ENCODE measurements at regions not wholly inside any gene's neighbourhood (a gene's known extent, or its start where the extent isn't known, plus 50 kb on each side); places are given as distances from the start of the nearest gene placed in this dataset.
"Not testable (repeated sequence)": the region's sequence is repeated elsewhere in the genome, so short reads cannot be mapped to it uniquely, and the experiment has no call there.

DNA sequence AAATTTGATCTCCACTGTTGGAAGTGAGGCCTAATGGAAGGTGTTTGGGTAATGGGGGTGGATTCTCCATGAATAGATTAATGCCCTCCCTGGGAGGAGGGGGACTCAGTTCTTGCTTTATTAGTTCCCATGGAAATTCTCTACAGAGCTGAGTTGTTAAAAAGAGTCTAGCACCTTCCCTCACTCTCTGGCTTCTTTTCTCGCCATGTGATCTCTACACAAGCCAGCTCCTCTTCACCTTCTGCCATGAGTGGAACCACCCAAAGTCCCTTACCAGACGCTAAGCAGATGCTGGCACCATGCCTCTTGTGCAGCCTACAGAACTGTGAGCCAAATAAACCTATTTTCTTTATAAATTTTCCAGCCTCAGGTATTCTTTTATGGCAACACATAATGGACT, 465.8 kb upstream of the ANO5 start:
- DNase-seq, result no peak

DNA sequence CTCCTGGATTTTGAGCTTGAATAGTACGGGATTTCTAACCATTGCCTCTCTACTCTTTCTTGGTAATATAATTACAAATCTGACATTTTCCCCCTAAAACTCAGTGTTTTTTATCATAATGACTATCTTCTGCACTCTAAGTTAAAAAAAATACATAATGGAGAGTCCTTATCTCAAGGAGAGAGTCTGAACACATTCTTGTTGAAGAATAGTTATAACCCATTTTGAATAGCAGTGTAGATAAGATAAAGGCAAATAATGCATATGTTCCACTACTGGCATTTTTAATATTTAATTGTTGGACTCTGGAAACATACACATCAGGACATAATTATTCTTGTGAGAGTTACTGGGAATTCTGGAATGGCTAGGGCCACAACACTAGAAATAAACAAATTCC, 456.5 kb upstream of the ANO5 start:
- DNase-seq, result no peak

- DNase-seq, result not testable (repeated sequence)
These were observed 440.2 kb upstream of the ANO5 start for GRCh38 chr11:21752475-21753243.

DNA sequence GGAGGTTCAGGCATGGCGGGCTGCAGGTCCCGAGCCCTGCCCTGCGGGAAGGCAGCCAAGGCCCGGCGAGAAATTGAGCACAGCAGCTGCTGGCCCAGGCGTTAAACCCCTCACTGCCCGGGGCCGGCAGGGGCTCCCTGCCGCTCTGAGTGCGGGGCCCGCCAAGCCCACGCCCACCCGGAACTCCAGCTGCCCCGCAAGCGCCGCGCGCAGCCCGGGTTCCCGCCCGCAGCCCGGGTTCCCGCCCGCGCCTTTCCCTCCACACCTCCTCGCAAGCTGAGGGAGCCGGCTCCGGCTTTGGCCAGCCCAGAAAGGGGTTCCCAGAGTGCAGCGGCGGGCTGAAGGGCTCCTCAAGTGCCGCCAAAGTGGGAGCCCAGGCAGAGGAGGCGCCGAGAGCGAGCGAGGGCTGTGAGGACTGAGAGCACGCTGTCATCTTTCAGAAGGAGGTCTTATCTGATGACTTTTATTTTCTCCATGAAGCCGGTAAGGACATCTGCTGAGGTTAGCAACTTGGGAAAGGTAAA, 439.6 kb upstream of the ANO5 start:
- not testable (repeated sequence) for DNase-seq

DNA sequence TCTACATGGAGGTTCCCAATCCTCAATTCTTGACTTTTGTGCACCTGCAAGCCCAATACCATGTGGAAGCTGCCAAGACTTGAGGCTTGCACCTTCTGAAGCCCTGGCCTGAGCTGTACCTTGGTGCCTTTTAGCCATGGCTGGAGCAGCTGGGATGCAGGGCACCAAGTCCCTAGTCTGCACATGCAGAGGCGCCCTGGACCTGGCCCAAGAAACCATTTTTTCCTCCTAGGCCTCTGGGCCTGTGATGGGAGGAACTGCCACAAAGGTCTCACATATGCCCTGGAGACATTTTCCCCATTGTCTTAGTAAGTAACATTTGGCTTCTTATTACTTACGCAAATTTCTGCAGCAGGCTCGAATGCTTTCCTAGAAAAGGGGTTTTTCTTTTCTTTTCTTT, 431.9 kb upstream of the ANO5 start:
- DNase-seq, result no peak

DNA sequence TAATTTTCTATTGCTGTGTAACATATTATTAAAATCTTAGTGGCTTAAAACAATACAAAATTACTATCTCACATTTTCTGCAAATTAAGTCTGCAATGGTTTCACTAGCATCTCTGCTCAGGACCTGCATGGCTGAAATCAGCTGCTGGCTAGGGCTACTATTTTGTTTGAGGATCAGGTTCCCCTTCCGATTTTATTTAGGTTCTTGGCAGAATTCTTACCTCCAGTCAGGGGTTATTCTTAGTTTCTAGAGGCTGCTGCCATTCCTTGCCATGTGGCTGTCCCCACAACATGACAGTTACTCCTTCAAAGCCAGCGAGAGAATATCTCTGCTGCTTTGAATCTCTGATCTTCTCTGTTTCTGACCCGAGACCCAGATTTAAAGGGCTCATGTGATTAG, 424.5 kb upstream of the ANO5 start:
- no peak for DNase-seq

DNA sequence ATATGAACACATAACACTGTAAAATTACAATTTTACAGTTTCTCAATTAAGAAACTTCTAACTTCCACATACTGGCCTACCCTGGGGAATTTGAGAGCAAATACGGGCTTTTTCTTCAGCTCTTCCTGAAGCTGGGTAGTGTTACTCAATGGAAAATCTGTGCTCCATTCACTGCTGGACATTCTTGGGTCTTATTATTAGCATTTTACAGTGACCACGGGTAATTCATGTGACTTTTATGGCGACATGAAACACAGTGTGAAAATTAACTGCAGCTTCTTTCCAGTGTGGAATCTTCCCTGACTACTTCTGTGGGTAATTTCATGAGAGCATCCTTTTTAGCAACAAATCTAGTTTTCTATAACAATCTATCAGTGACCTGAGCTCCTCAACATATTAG, 423.7 kb upstream of the ANO5 start:
- DNase-seq, result no peak

- no peak for DNase-seq
These were observed 421.8 kb upstream of the ANO5 start for GRCh38 chr11:21771097-21771496.

DNA sequence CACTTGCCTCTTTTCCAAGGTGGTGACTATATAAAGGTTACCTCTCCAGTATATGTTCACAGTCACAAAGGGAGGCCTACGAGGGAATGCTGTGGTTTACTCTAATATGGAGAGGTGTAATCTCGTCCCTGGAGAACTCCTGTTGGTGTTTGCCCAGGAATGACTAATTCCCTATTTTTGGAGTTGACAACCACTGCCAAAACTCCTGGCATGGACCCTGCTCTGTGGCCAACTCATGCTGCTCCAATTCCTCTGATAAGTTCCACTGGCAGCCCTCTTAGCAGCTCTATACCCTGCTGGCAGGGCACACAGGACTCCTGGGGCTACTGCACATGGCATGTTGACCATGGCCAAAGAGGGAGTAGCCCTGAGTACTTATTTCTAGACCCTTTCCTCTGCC, 418.7 kb upstream of the ANO5 start:
- no peak for DNase-seq

DNA sequence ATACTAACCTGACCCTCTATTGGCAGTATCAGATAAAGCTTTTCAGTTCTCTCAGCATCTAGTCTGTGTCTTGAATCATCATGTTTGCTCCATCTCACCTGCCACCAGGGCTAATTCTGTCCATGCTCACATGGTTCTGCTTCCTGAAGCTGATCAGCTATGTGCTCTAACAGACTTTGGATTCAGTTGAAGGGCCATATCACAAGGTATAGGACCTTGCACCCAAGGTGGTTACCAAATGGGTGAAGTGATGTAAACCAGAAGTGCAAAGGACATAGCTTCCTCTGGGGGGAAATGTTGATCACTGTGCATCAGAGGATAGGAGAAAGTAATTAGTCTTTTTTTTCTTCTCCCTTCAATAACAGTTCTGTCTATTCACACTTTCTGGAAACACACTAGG, 417.0 kb upstream of the ANO5 start:
- DNase-seq, result no peak

DNA sequence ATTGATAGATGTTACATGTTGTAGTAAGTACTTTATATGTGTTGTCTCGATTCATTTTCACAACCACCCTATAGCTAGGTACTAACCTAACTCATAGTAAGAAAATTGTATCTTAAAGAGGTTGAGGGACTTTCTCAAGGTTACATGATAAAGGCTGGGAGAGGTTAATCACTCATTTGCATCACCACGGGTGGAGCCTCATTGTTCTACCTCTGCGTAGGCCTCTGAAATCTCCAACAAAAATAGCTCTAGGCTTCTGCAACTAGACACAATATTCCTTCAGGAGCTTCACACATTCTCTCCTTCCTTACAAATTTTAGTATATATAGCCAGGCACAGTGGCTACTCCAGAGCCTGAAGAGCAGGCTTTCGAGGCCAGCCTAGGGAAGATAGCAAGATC, 408.9 kb upstream of the ANO5 start:
- no peak for DNase-seq

GRCh38 chr11:21785351-21785750, 407.5 kb upstream of the ANO5 start:
- DNase-seq, result no peak

- no peak for DNase-seq
These were observed 398.6 kb upstream of the ANO5 start for GRCh38 chr11:21794306-21794705.

DNA sequence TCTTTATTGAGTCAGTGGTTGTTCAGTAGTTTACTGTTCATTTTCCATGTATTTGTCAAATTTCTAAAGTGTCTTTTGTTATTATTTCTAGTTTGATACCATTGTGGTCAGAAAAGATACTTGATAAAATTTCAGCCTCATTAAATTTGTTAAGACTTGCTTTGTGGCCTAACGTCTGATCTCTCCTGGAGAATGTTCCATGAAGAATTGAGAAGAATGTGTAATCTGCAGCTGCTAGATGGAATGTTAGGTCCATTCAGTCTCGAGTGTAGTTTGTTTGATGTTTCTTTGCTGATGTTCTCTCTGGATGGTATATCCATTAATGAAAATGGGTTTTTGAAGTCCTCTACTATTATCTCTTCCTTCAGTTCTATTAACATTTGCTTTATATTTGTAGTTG, 394.7 kb upstream of the ANO5 start:
- DNase-seq, result no peak

DNA sequence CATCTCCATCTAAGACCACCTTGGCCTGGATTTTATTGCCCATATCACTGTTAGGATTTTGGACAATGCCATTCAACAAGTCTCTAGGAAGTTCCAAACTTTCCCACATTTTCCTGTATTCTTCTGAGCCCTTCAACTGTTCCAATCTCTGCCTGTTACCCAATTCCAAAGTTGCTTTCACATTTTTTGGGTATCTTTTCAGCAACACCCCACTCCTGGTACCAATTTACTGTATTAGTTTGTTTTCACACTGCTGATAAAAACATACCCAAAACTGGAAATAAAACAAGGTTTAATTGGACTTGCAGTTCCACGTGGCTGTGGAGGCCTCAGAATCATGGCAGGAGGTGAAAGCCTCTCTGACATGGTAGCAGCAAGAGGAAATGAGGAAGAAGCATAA, 388.4 kb upstream of the ANO5 start:
- DNase-seq, result not testable (repeated sequence)

GRCh38 chr11:21806508-21806907, 386.4 kb upstream of the ANO5 start:
- no peak for DNase-seq

DNA sequence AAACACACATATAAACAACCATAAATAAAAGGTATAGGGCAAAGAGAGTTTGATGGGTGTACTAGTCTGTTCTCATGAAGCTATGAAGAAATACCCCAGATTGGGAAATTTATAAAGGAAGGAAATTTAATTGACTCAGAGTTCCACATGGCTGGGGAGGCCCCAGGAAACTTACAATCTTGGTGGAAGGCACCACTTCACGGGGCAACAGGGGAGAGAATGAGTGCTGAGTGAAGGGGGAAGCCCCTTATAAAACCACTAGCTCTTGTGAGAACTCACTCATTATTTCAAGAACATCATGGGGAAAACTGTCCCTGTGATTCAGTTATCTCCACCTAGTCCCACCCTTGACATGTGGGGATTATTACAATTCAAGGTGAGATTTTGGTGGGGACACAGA, 385.9 kb upstream of the ANO5 start:
- no peak for DNase-seq

DNA sequence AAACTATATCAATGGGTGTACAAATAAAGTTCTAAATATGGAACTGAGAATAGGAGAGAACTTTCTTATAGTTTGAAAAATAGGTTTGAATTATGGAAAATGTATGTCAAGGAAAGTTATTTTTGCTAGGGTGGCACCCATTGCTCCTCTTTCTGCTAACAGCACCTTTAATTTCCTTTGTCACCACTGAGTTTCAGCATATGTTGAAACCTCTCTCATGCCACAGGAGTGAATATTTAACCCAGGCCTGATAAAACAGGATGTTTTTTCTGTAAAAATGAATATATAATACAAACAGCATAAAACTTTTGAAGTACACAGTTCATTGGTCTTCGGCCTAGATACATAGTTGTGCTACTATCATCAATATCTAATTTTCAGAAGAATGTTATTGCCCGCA, 385.5 kb upstream of the ANO5 start:
- no peak for DNase-seq

- no peak for DNase-seq
These were observed 382.2 kb upstream of the ANO5 start for GRCh38 chr11:21810650-21811049.

- no peak for DNase-seq
These were observed 381.3 kb upstream of the ANO5 start for GRCh38 chr11:21811572-21811971.

DNA sequence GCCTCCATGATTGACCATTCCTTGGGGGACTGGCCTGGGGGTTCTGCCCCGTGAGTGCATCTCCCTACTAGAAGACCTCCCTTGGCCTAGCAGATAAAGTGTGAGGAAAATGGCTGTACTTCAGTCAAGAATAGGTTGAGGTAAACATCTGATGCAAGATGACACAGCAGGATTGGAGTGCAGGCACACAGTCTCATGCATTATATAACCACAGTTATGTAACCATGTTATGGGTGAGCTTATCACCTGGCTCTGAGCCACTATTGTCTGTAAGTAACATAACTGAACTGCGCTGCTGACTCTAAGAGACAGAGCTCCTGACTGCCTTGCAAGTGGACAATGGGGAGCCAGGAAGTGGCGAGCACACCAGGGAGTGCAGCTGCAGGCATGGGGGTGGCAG, 378.7 kb upstream of the ANO5 start:
- DNase-seq, result no peak

- DNase-seq, result no peak
These were observed 375.2 kb upstream of the ANO5 start for GRCh38 chr11:21817696-21818095.

GRCh38 chr11:21820176-21820575, 372.7 kb upstream of the ANO5 start:
- no peak for DNase-seq

DNA sequence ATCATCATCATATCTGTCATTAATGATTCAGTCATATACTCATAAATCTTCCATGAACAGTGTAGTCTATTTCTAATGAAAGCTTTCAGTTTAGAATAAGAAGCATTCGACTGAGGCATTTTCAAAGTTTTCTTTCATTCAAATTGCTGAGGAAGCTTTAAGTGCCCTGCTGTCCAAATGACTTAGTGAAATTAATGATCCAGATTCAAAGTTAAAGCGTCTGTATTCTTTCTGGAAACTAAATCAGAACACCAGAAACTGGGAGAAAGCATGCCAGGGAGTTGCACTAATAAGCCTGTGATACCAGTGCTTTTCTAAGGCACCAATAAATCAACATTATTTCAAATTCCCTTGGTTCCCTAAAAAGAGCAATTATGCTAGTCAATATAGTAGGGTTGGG, 367.8 kb upstream of the ANO5 start:
- no peak for DNase-seq

- no peak for DNase-seq
These were observed 354.5 kb upstream of the ANO5 start for GRCh38 chr11:21838427-21838826.
